ENCODE measurements at regions not wholly inside any gene's neighbourhood (a gene's known extent, or its start where the extent isn't known, plus 50 kb on each side); places are given as distances from the start of the nearest gene placed in this dataset.
A peak's percentile ranks its signal among the peaks of the same experiment; 100 is the strongest.

DNA sequence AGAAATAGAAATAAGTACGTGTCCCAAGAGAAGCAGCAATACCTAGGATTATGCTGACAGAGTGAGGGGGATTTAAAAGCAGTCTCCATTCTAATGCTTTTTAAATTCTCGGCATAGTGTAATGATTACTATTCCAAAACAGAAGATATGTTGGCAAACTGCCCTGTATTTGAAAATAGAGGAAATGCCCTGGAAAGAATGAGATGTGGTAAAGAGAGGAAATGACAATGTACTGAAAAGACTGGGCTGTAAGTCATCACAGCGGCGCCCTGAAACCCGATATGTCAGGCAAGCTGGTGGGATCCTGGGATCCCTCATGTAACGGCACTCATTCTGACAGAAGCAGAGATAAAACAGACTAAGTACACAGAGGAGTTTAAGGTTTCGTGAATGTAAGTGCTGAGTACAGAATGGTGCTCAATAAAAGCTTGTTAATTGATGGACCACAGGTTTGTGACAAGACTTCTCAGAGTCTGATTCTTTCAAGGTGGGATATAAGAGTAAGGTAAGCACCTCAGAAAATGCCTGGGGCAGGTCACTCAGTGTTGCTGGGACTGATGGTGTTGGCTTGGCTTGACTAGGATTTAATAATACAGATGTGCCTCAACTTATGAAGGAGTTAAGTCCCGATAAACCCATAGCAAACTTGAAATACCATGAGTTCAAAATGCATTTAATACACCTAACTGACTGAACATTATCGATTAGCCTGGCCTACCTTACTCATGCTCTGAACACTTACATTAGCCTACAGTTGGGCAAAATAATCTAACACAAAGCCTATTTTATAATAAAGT is 91.4 kb downstream of the NFKBIZ start:
- Mint-ChIP-seq H3K4me1 (peaks cover 10% of the 10 kb centered on the region), H3K4me3 (no peak overlapping the region), H3K27ac (no peak overlapping the region), H3K27me3 (ENCODE audit: low read depth) (no peaks in the 10 kb centered on the region), H3K9me3 (no peaks in the 10 kb centered on the region), H3K36me3 (no peaks in the 10 kb centered on the region)
- TF ChIP-seq CTCF (IDR thresholded peaks at IDR 0.05; ENCODE audit: unreplicated experiment) = no peak
- peak; percentile 38 to 57 for DNase-seq (ENCODE audit: low spot score in 2 of 2, unreplicated experiment in 2 of 2)

- no peaks in the 10 kb centered on the region for H3K9me3 Mint-ChIP-seq
These were observed 92.2 kb downstream of the NFKBIZ start for GRCh38 chr3:101941318-101942040.

GRCh38 chr3:101942356-101942755 is 93.0 kb downstream of the NFKBIZ start:
- no peak for DNase-seq (ENCODE audit: low spot score in 2 of 2, unreplicated experiment in 2 of 2)
- TF ChIP-seq CTCF (IDR thresholded peaks at IDR 0.05; ENCODE audit: unreplicated experiment) = no peak
- H3K4me1 Mint-ChIP-seq = peaks cover 14% of the 10 kb centered on the region
- no peaks in the 10 kb centered on the region for H3K27me3 Mint-ChIP-seq (ENCODE audit: low read depth)
- H3K4me3 Mint-ChIP-seq = no peak overlapping the region
- H3K36me3 Mint-ChIP-seq = no peaks in the 10 kb centered on the region
- H3K9me3 Mint-ChIP-seq = no peaks in the 10 kb centered on the region
- no peak overlapping the region for H3K27ac Mint-ChIP-seq

More at GRCh38 chr3:101941318-101942040, 92.2 kb downstream of the NFKBIZ start:
- TF ChIP-seq CTCF (IDR thresholded peaks at IDR 0.05; ENCODE audit: unreplicated experiment) = no peak
- DNase-seq (ENCODE audit: low spot score in 2 of 2, unreplicated experiment in 2 of 2) = no peak
- no peaks in the 10 kb centered on the region for H3K27me3 Mint-ChIP-seq (ENCODE audit: low read depth)
- H3K36me3 Mint-ChIP-seq = no peaks in the 10 kb centered on the region
- no peak overlapping the region for H3K27ac Mint-ChIP-seq
- no peak overlapping the region for H3K4me3 Mint-ChIP-seq
- H3K4me1 Mint-ChIP-seq = peaks cover 14% of the 10 kb centered on the region

GRCh38 chr3:101943029-101943428 is 93.7 kb downstream of the NFKBIZ start:
- DNase-seq (ENCODE audit: low spot score in 2 of 2, unreplicated experiment in 2 of 2) = no peak
- Mint-ChIP-seq H3K27me3 (ENCODE audit: low read depth) (no peaks in the 10 kb centered on the region), H3K27ac (no peak overlapping the region), H3K9me3 (no peaks in the 10 kb centered on the region), H3K4me1 (peaks cover 14% of the 10 kb centered on the region), H3K4me3 (no peak overlapping the region), H3K36me3 (no peaks in the 10 kb centered on the region)
- TF ChIP-seq CTCF (IDR thresholded peaks at IDR 0.05; ENCODE audit: unreplicated experiment) = no peak

GRCh38 chr3:101944308-101944707 is 95.0 kb downstream of the NFKBIZ start:
- no peaks in the 10 kb centered on the region for H3K27me3 Mint-ChIP-seq (ENCODE audit: low read depth)
- no peaks in the 10 kb centered on the region for H3K36me3 Mint-ChIP-seq
- no peak overlapping the region for H3K27ac Mint-ChIP-seq
- peaks cover 14% of the 10 kb centered on the region for H3K4me1 Mint-ChIP-seq
- TF ChIP-seq CTCF (IDR thresholded peaks at IDR 0.05; ENCODE audit: unreplicated experiment) = no peak
- H3K4me3 Mint-ChIP-seq = no peak overlapping the region
- no peaks in the 10 kb centered on the region for H3K9me3 Mint-ChIP-seq
- no peak for DNase-seq (ENCODE audit: low spot score in 2 of 2, unreplicated experiment in 2 of 2)
